ENCODE measurements at regions not wholly inside any gene's neighbourhood (a gene's known extent, or its start where the extent isn't known, plus 50 kb on each side); places are given as distances from the start of the nearest gene placed in this dataset.

DNA sequence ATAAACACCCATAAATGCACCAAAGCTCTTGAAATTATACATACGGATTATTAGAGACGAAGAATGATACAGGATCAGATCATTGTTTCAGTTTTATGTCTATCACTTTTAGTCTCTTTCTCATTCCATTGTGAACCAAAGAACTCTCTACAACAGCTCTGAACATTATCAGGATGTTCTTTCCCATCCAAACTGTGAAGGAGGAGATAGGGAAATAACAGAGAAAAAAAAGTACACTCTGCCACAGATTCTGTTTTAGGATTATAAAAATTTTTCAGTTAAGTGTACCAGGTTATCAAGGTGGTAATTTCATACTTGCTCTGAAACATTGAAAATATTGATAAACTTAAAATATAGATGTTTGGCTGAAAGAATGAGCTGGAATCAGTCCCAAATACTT is 270.9 kb downstream of the MZT1 start:
- Histone ChIP-seq H3K36me3 (ENCODE audit: insufficient read depth, low read length) (no peaks in the 10 kb centered on the region), H3K27me3 (ENCODE audit: insufficient read depth, low read length, poor library complexity, severe bottlenecking) (no peaks in the 10 kb centered on the region), H3K4me3 (ENCODE audit: low read length) (no peak overlapping the region), H3K27ac (ENCODE audit: low read depth, low read length) (no peak overlapping the region), H3K9me3 (ENCODE audit: low read length) (no peaks in the 10 kb centered on the region), H3K4me1 (ENCODE audit: insufficient read depth, low read length) (no peaks in the 10 kb centered on the region)
- H3K36me3 Mint-ChIP-seq: no peaks in the 10 kb centered on the region
- H3K4me3 Mint-ChIP-seq: no peak overlapping the region
- CTCF ChIA-PET: no interaction called here
- no peaks in the 10 kb centered on the region for H3K4me1 Mint-ChIP-seq
- H3K27me3 Mint-ChIP-seq: no peaks in the 10 kb centered on the region
- no peak overlapping the region for H3K27ac Mint-ChIP-seq
- H3K9me3 Mint-ChIP-seq: peaks cover 0 to 6% (median 0%) of the 10 kb centered on the region in 5 donors
- DNase-seq: no peak
- POLR2A ChIA-PET: no interaction called here

DNA sequence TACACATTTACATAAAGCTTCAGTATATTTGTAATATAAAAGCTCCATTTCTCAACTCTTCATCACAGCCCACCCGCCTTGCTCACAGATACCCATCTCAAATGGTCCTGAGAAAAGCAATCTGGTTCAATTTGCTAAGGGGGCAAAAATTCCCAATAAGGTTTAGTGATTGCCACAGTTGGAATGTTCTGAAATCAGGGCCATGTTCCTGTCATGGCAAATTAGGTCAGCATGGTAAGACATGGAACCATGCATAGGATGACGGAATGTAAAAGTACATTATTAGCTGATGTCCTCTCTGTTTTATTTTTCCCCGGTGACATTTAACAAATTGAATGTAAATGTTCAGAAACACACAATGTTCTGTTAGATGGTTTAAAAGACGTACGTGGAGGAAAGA is 274.3 kb downstream of the MZT1 start:
- Mint-ChIP-seq H3K4me1 (no peaks in the 10 kb centered on the region), H3K27me3 (no peaks in the 10 kb centered on the region), H3K9me3 (peaks cover 1 to 18% (median 7%) of the 10 kb centered on the region in 5 donors), H3K36me3 (peaks cover 0 to 3% (median 0%) of the 10 kb centered on the region in 3 donors), H3K27ac (no peak overlapping the region), H3K4me3 (no peak overlapping the region)
- Histone ChIP-seq H3K27me3 (ENCODE audit: insufficient read depth, low read length, poor library complexity, severe bottlenecking) (no peaks in the 10 kb centered on the region), H3K36me3 (ENCODE audit: insufficient read depth, low read length) (no peaks in the 10 kb centered on the region), H3K27ac (ENCODE audit: low read depth, low read length) (no peak overlapping the region), H3K9me3 (ENCODE audit: low read length) (no peaks in the 10 kb centered on the region), H3K4me3 (ENCODE audit: low read length) (no peak overlapping the region), H3K4me1 (ENCODE audit: insufficient read depth, low read length) (no peaks in the 10 kb centered on the region)
- POLR2A ChIA-PET: no interaction called here
- no peak for DNase-seq
- CTCF ChIA-PET: no interaction called here

- CTCF ChIA-PET: no interaction called here
- Mint-ChIP-seq H3K27me3 (no peaks in the 10 kb centered on the region), H3K9me3 (peaks cover 4 to 25% (median 7%) of the 10 kb centered on the region in 5 donors), H3K27ac (no peak overlapping the region), H3K4me3 (no peak overlapping the region), H3K36me3 (peaks cover 0 to 3% (median 0%) of the 10 kb centered on the region in 3 donors), H3K4me1 (no peaks in the 10 kb centered on the region)
- H3K27me3 ChIP-seq (ENCODE audit: insufficient read depth, low read length, poor library complexity, severe bottlenecking): no peaks in the 10 kb centered on the region
- no peak overlapping the region for H3K27ac ChIP-seq (ENCODE audit: low read depth, low read length)
- H3K4me3 ChIP-seq (ENCODE audit: low read length): no peak overlapping the region
- no peaks in the 10 kb centered on the region for H3K4me1 ChIP-seq (ENCODE audit: insufficient read depth, low read length)
- no peak for DNase-seq
- POLR2A ChIA-PET: no interaction called here
- H3K36me3 ChIP-seq (ENCODE audit: insufficient read depth, low read length): no peaks in the 10 kb centered on the region
- H3K9me3 ChIP-seq (ENCODE audit: low read length): no peaks in the 10 kb centered on the region
Measured at GRCh38 chr13:72448082-72448481, 279.3 kb downstream of the MZT1 start.

- H3K36me3 Mint-ChIP-seq: peaks cover 0 to 2% (median 0%) of the 10 kb centered on the region in 3 donors
- H3K9me3 Mint-ChIP-seq: peaks cover 4 to 23% (median 9%) of the 10 kb centered on the region in 5 donors
- Histone ChIP-seq H3K27me3 (ENCODE audit: insufficient read depth, low read length, poor library complexity, severe bottlenecking) (no peaks in the 10 kb centered on the region), H3K27ac (ENCODE audit: low read depth, low read length) (no peak overlapping the region), H3K4me3 (ENCODE audit: low read length) (no peak overlapping the region), H3K9me3 (ENCODE audit: low read length) (no peaks in the 10 kb centered on the region), H3K36me3 (ENCODE audit: insufficient read depth, low read length) (no peaks in the 10 kb centered on the region), H3K4me1 (ENCODE audit: insufficient read depth, low read length) (no peaks in the 10 kb centered on the region)
- H3K27ac Mint-ChIP-seq: no peak overlapping the region
- CTCF ChIA-PET: no interaction called here
- H3K4me3 Mint-ChIP-seq: no peak overlapping the region
- POLR2A ChIA-PET: no interaction called here
- no peaks in the 10 kb centered on the region for H3K27me3 Mint-ChIP-seq
- no peak for DNase-seq
- H3K4me1 Mint-ChIP-seq: no peaks in the 10 kb centered on the region
Measured at GRCh38 chr13:72444999-72445398, 282.4 kb downstream of the MZT1 start.

DNA sequence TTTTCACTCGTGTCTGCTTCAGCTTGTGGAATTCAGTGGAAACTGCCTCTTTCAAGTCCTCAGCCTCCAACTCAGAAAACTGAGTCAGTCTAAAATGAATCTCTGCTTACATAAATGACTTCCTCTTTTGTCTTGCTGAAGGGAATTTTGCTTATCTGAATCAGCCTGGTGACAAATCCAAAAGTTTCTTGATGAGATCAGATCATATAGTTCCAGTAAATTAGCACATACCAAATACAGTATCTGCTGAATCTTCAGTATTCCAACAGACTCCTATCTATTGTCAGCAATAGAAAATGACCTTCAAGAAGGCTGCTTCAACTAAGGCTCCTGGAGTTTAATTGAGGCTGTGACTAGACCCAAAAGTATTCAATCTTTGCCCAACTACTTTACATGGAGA is 290.0 kb downstream of the MZT1 start:
- no peaks in the 10 kb centered on the region for H3K27me3 Mint-ChIP-seq

GRCh38 chr13:72435251-72435650 is 292.2 kb downstream of the MZT1 start:
- H3K36me3 ChIP-seq (ENCODE audit: insufficient read depth, low read length): no peaks in the 10 kb centered on the region
- CTCF ChIA-PET: no interaction called here
- Mint-ChIP-seq H3K27ac (no peak overlapping the region), H3K36me3 (no peaks in the 10 kb centered on the region), H3K9me3 (peaks cover 0 to 4% (median 0%) of the 10 kb centered on the region in 5 donors), H3K27me3 (no peaks in the 10 kb centered on the region), H3K4me3 (no peak overlapping the region), H3K4me1 (no peaks in the 10 kb centered on the region)
- H3K4me3 ChIP-seq (ENCODE audit: low read length): no peak overlapping the region
- no peak overlapping the region for H3K27ac ChIP-seq (ENCODE audit: low read depth, low read length)
- H3K4me1 ChIP-seq (ENCODE audit: insufficient read depth, low read length): no peaks in the 10 kb centered on the region
- DNase-seq: no peak
- POLR2A ChIA-PET: no interaction called here
- no peaks in the 10 kb centered on the region for H3K9me3 ChIP-seq (ENCODE audit: low read length)
- no peaks in the 10 kb centered on the region for H3K27me3 ChIP-seq (ENCODE audit: insufficient read depth, low read length, poor library complexity, severe bottlenecking)

More for the DNA sequence above, 290.0 kb downstream of the MZT1 start:
- Mint-ChIP-seq H3K4me3 (no peak overlapping the region), H3K27ac (no peak overlapping the region), H3K9me3 (peaks cover 0 to 4% (median 0%) of the 10 kb centered on the region in 5 donors), H3K4me1 (no peaks in the 10 kb centered on the region), H3K36me3 (no peaks in the 10 kb centered on the region)
- Histone ChIP-seq H3K27ac (ENCODE audit: low read depth, low read length) (no peak overlapping the region), H3K36me3 (ENCODE audit: insufficient read depth, low read length) (no peaks in the 10 kb centered on the region), H3K4me3 (ENCODE audit: low read length) (no peak overlapping the region), H3K4me1 (ENCODE audit: insufficient read depth, low read length) (no peaks in the 10 kb centered on the region), H3K9me3 (ENCODE audit: low read length) (no peaks in the 10 kb centered on the region), H3K27me3 (ENCODE audit: insufficient read depth, low read length, poor library complexity, severe bottlenecking) (no peaks in the 10 kb centered on the region)
- ChIA-PET POLR2A (no interaction called here), CTCF (no interaction called here)
- DNase-seq: no peak

GRCh38 chr13:72431981-72432682 is 295.3 kb downstream of the MZT1 start:
- no peaks in the 10 kb centered on the region for H3K4me1 Mint-ChIP-seq

DNA sequence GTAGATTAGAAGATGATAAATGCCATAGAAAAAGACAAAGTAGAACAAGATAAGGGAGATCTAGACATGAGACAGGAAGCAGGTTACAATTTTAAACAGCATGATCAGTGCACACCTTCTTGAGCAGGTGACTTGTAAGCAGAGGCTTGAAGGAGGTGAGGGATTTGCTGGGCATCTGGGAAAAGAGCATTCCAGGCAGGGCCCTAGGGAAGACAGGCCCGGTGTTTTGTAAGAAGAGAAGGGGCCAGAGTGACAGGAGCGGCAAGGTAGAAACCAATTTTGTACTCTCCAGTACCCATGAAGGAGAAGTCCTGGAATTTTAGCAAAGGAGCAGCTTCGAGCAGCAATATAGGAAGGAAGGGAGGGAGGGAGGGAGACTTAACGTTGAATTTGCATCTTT is 296.5 kb downstream of the MZT1 start:
- Histone ChIP-seq H3K36me3 (ENCODE audit: insufficient read depth, low read length) (no peaks in the 10 kb centered on the region), H3K27ac (ENCODE audit: low read depth, low read length) (no peak overlapping the region), H3K4me3 (ENCODE audit: low read length) (no peak overlapping the region), H3K4me1 (ENCODE audit: insufficient read depth, low read length) (no peaks in the 10 kb centered on the region), H3K27me3 (ENCODE audit: insufficient read depth, low read length, poor library complexity, severe bottlenecking) (no peaks in the 10 kb centered on the region), H3K9me3 (ENCODE audit: low read length) (no peaks in the 10 kb centered on the region)
- Mint-ChIP-seq H3K27ac (no peak overlapping the region), H3K4me3 (no peak overlapping the region), H3K36me3 (no peaks in the 10 kb centered on the region), H3K27me3 (no peaks in the 10 kb centered on the region), H3K9me3 (peaks cover 0 to 4% (median 0%) of the 10 kb centered on the region in 5 donors), H3K4me1 (no peaks in the 10 kb centered on the region)
- CTCF ChIA-PET: no interaction called here
- POLR2A ChIA-PET: no interaction called here
- DNase-seq: no peak

More at GRCh38 chr13:72431981-72432682, 295.3 kb downstream of the MZT1 start:
- Histone ChIP-seq H3K4me3 (ENCODE audit: low read length) (no peak overlapping the region), H3K27ac (ENCODE audit: low read depth, low read length) (no peak overlapping the region), H3K9me3 (ENCODE audit: low read length) (no peaks in the 10 kb centered on the region), H3K27me3 (ENCODE audit: insufficient read depth, low read length, poor library complexity, severe bottlenecking) (no peaks in the 10 kb centered on the region), H3K4me1 (ENCODE audit: insufficient read depth, low read length) (no peaks in the 10 kb centered on the region), H3K36me3 (ENCODE audit: insufficient read depth, low read length) (no peaks in the 10 kb centered on the region)
- no peak for DNase-seq
- Mint-ChIP-seq H3K27me3 (no peaks in the 10 kb centered on the region), H3K36me3 (no peaks in the 10 kb centered on the region), H3K9me3 (peaks cover 0 to 4% (median 0%) of the 10 kb centered on the region in 5 donors), H3K27ac (no peak overlapping the region), H3K4me3 (no peak overlapping the region)
- ChIA-PET CTCF (no interaction called here), POLR2A (no interaction called here)
